ENCODE measurements at regions not wholly inside any gene's neighbourhood (a gene's known extent, or its start where the extent isn't known, plus 50 kb on each side); places are given as distances from the start of the nearest gene placed in this dataset.

DNA sequence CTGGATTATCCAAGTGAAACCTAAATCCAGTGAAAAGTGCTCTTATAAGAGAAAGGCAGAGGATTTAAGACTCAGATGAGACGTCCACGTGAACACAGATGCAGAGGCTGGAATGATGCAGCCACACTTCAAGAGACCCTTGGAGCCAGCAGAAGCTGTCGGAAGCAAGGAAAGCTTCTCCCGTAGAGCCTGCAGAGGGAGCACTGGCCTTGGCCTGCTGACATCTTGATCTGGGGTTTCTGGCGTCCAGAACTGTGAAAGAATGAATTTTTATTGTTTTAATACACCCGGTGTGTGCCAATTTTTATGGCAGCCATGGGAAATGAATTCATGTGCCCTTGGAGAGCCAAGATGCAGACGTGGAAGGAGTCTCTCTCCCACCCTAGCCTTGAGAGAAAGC, 407.0 kb upstream of the B3GAT1 start:
- Histone ChIP-seq H3K4me3 (ENCODE audit: low read length) (no peak overlapping the region), H3K4me1 (ENCODE audit: control insufficient read depth, insufficient read depth, low read length) (no peaks in the 10 kb centered on the region), H3K36me3 (ENCODE audit: control insufficient read depth, insufficient read depth, low read length) (no peaks in the 10 kb centered on the region), H3K27ac (ENCODE audit: low read length) (no peak overlapping the region), H3K27me3 (ENCODE audit: control insufficient read depth, insufficient read depth, low read length) (no peaks in the 10 kb centered on the region), H3K9me3 (ENCODE audit: control insufficient read depth, insufficient read depth, low read length) (no peaks in the 10 kb centered on the region; the same call in 1 of the 2 replicates)
- WGBS (ENCODE audit: insufficient coverage, insufficient read length): no CpG with 5 or more reads among the region's 7 CpGs
- peak; percentile 27 for DNase-seq (ENCODE audit: low read depth, low spot score)

GRCh38 chr11:134818516-134818915, 406.5 kb upstream of the B3GAT1 start:
- Histone ChIP-seq H3K36me3 (ENCODE audit: control insufficient read depth, insufficient read depth, low read length) (no peaks in the 10 kb centered on the region), H3K27ac (ENCODE audit: low read length) (no peak overlapping the region), H3K4me3 (ENCODE audit: low read length) (no peak overlapping the region), H3K9me3 (ENCODE audit: control insufficient read depth, insufficient read depth, low read length) (no peaks in the 10 kb centered on the region; the same call in 1 of the 2 replicates), H3K4me1 (ENCODE audit: control insufficient read depth, insufficient read depth, low read length) (no peaks in the 10 kb centered on the region), H3K27me3 (ENCODE audit: control insufficient read depth, insufficient read depth, low read length) (no peaks in the 10 kb centered on the region)
- no CpG with 5 or more reads among the region's 5 CpGs for WGBS (ENCODE audit: insufficient coverage, insufficient read length)
- DNase-seq (ENCODE audit: low read depth, low spot score): no peak

GRCh38 chr11:134815404-134815803, 403.4 kb upstream of the B3GAT1 start:
- no peaks in the 10 kb centered on the region for H3K4me1 ChIP-seq (ENCODE audit: control insufficient read depth, insufficient read depth, low read length)
- no peaks in the 10 kb centered on the region; the same call in 1 of the 2 replicates for H3K9me3 ChIP-seq (ENCODE audit: control insufficient read depth, insufficient read depth, low read length)
- no peaks in the 10 kb centered on the region for H3K27me3 ChIP-seq (ENCODE audit: control insufficient read depth, insufficient read depth, low read length)
- no peak overlapping the region for H3K4me3 ChIP-seq (ENCODE audit: low read length)
- H3K27ac ChIP-seq (ENCODE audit: low read length): no peak overlapping the region
- WGBS (ENCODE audit: insufficient coverage, insufficient read length): no CpG with 5 or more reads among the region's 2 CpGs
- DNase-seq (ENCODE audit: low read depth, low spot score): no peak
- no peaks in the 10 kb centered on the region for H3K36me3 ChIP-seq (ENCODE audit: control insufficient read depth, insufficient read depth, low read length)

GRCh38 chr11:134807997-134808396, 396.0 kb upstream of the B3GAT1 start:
- Histone ChIP-seq H3K27ac (ENCODE audit: low read length) (no peak overlapping the region), H3K36me3 (ENCODE audit: control insufficient read depth, insufficient read depth, low read length) (no peaks in the 10 kb centered on the region), H3K9me3 (ENCODE audit: control insufficient read depth, insufficient read depth, low read length) (no peaks in the 10 kb centered on the region), H3K27me3 (ENCODE audit: control insufficient read depth, insufficient read depth, low read length) (no peaks in the 10 kb centered on the region), H3K4me3 (ENCODE audit: low read length) (no peak overlapping the region), H3K4me1 (ENCODE audit: control insufficient read depth, insufficient read depth, low read length) (no peaks in the 10 kb centered on the region)
- no CpG with 5 or more reads among the region's 4 CpGs for WGBS (ENCODE audit: insufficient coverage, insufficient read length)
- no peak for DNase-seq (ENCODE audit: low read depth, low spot score)

- Histone ChIP-seq H3K27me3 (ENCODE audit: control insufficient read depth, insufficient read depth, low read length) (no peaks in the 10 kb centered on the region), H3K27ac (ENCODE audit: low read length) (no peak overlapping the region), H3K36me3 (ENCODE audit: control insufficient read depth, insufficient read depth, low read length) (no peaks in the 10 kb centered on the region), H3K9me3 (ENCODE audit: control insufficient read depth, insufficient read depth, low read length) (no peaks in the 10 kb centered on the region), H3K4me3 (ENCODE audit: low read length) (no peak overlapping the region), H3K4me1 (ENCODE audit: control insufficient read depth, insufficient read depth, low read length) (peaks cover 5% of the 10 kb centered on the region; the same call in 1 of the 2 replicates)
- DNase-seq (ENCODE audit: low read depth, low spot score): no peak
- 100% methylated on average over 2 of the region's 3 CpGs for WGBS (ENCODE audit: insufficient coverage, insufficient read length)
Observed at GRCh38 chr11:134802598-134802997, 390.6 kb upstream of the B3GAT1 start.

- no peaks in the 10 kb centered on the region for H3K36me3 ChIP-seq (ENCODE audit: control insufficient read depth, insufficient read depth, low read length)
- no peak overlapping the region for H3K27ac ChIP-seq (ENCODE audit: low read length)
- no peaks in the 10 kb centered on the region for H3K27me3 ChIP-seq (ENCODE audit: control insufficient read depth, insufficient read depth, low read length)
- H3K9me3 ChIP-seq (ENCODE audit: control insufficient read depth, insufficient read depth, low read length): no peaks in the 10 kb centered on the region
- peaks cover 5% of the 10 kb centered on the region; the same call in 1 of the 2 replicates for H3K4me1 ChIP-seq (ENCODE audit: control insufficient read depth, insufficient read depth, low read length)
- no CpG with 5 or more reads among the region's 6 CpGs for WGBS (ENCODE audit: insufficient coverage, insufficient read length)
- DNase-seq (ENCODE audit: low read depth, low spot score): no peak
- no peak overlapping the region for H3K4me3 ChIP-seq (ENCODE audit: low read length)
Observed at GRCh38 chr11:134802116-134802515, 390.1 kb upstream of the B3GAT1 start.

- no peaks in the 10 kb centered on the region for H3K27me3 ChIP-seq (ENCODE audit: control insufficient read depth, insufficient read depth, low read length)
- DNase-seq (ENCODE audit: low read depth, low spot score): no peak
- H3K4me1 ChIP-seq (ENCODE audit: control insufficient read depth, insufficient read depth, low read length): peaks cover 5% of the 10 kb centered on the region; the same call in 1 of the 2 replicates
- H3K36me3 ChIP-seq (ENCODE audit: control insufficient read depth, insufficient read depth, low read length): no peaks in the 10 kb centered on the region
- H3K4me3 ChIP-seq (ENCODE audit: low read length): no peak overlapping the region
- no peaks in the 10 kb centered on the region for H3K9me3 ChIP-seq (ENCODE audit: control insufficient read depth, insufficient read depth, low read length)
- no peak overlapping the region for H3K27ac ChIP-seq (ENCODE audit: low read length)
- no CpG with 5 or more reads among the region's 5 CpGs for WGBS (ENCODE audit: insufficient coverage, insufficient read length)
Observed at GRCh38 chr11:134801570-134801969, 389.5 kb upstream of the B3GAT1 start.

- Histone ChIP-seq H3K4me1 (ENCODE audit: control insufficient read depth, insufficient read depth, low read length) (peaks cover 5% of the 10 kb centered on the region; the same call in 1 of the 2 replicates), H3K27me3 (ENCODE audit: control insufficient read depth, insufficient read depth, low read length) (no peaks in the 10 kb centered on the region), H3K4me3 (ENCODE audit: low read length) (no peak overlapping the region), H3K9me3 (ENCODE audit: control insufficient read depth, insufficient read depth, low read length) (no peaks in the 10 kb centered on the region), H3K27ac (ENCODE audit: low read length) (no peak overlapping the region), H3K36me3 (ENCODE audit: control insufficient read depth, insufficient read depth, low read length) (no peaks in the 10 kb centered on the region)
- no CpG with 5 or more reads among the region's 11 CpGs for WGBS (ENCODE audit: insufficient coverage, insufficient read length)
- DNase-seq (ENCODE audit: low read depth, low spot score): no peak
Observed at GRCh38 chr11:134800826-134801225, 388.8 kb upstream of the B3GAT1 start.

DNA sequence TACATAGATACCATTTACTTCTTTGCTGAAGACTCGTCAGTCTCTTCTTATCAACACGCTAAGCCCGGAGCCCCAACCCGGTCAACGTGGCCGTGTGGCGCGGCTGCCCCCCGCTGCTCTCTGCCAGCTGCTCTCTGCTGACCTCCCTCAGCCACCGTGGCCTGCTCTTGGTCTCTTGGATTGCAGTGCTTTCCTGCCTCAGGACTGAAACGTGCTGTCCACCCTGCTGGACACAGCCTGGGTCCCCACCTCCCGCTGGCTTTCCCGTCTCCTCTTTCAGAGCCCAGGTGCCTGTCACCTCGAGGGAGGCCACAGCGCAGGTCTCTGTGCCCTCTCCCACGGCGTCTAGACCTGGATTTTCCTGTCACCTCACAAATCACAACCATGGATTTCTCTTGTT, 388.1 kb upstream of the B3GAT1 start:
- no peak for DNase-seq (ENCODE audit: low read depth, low spot score)
- Histone ChIP-seq H3K4me1 (ENCODE audit: control insufficient read depth, insufficient read depth, low read length) (peaks cover 5% of the 10 kb centered on the region; the same call in 1 of the 2 replicates), H3K4me3 (ENCODE audit: low read length) (no peak overlapping the region), H3K9me3 (ENCODE audit: control insufficient read depth, insufficient read depth, low read length) (no peaks in the 10 kb centered on the region), H3K27ac (ENCODE audit: low read length) (no peak overlapping the region), H3K36me3 (ENCODE audit: control insufficient read depth, insufficient read depth, low read length) (no peaks in the 10 kb centered on the region), H3K27me3 (ENCODE audit: control insufficient read depth, insufficient read depth, low read length) (no peaks in the 10 kb centered on the region)
- no CpG with 5 or more reads among the region's 17 CpGs for WGBS (ENCODE audit: insufficient coverage, insufficient read length)

- no CpG with 5 or more reads among the region's 8 CpGs for WGBS (ENCODE audit: insufficient coverage, insufficient read length)
- no peaks in the 10 kb centered on the region for H3K36me3 ChIP-seq (ENCODE audit: control insufficient read depth, insufficient read depth, low read length)
- no peaks in the 10 kb centered on the region for H3K27me3 ChIP-seq (ENCODE audit: control insufficient read depth, insufficient read depth, low read length)
- H3K9me3 ChIP-seq (ENCODE audit: control insufficient read depth, insufficient read depth, low read length): no peaks in the 10 kb centered on the region
- peaks cover 5% of the 10 kb centered on the region; the same call in 1 of the 2 replicates for H3K4me1 ChIP-seq (ENCODE audit: control insufficient read depth, insufficient read depth, low read length)
- no peak for DNase-seq (ENCODE audit: low read depth, low spot score)
- no peak overlapping the region for H3K27ac ChIP-seq (ENCODE audit: low read length)
- H3K4me3 ChIP-seq (ENCODE audit: low read length): no peak overlapping the region
Observed at GRCh38 chr11:134799386-134799785, 387.3 kb upstream of the B3GAT1 start.

- Histone ChIP-seq H3K36me3 (ENCODE audit: control insufficient read depth, insufficient read depth, low read length) (no peaks in the 10 kb centered on the region), H3K27ac (ENCODE audit: low read length) (no peak overlapping the region), H3K4me1 (ENCODE audit: control insufficient read depth, insufficient read depth, low read length) (peaks cover 5% of the 10 kb centered on the region; the same call in 1 of the 2 replicates), H3K27me3 (ENCODE audit: control insufficient read depth, insufficient read depth, low read length) (no peaks in the 10 kb centered on the region), H3K4me3 (ENCODE audit: low read length) (no peak overlapping the region), H3K9me3 (ENCODE audit: control insufficient read depth, insufficient read depth, low read length) (no peaks in the 10 kb centered on the region)
- no peak for DNase-seq (ENCODE audit: low read depth, low spot score)
- WGBS (ENCODE audit: insufficient coverage, insufficient read length): no CpG with 5 or more reads among the region's 17 CpGs
Observed at GRCh38 chr11:134797411-134798089, 385.5 kb upstream of the B3GAT1 start.

All from iPS DF 6.9 (cell line).